ENCODE measurements at regions not wholly inside any gene's neighbourhood (a gene's known extent, or its start where the extent isn't known, plus 50 kb on each side); places are given as distances from the start of the nearest gene placed in this dataset.

DNA sequence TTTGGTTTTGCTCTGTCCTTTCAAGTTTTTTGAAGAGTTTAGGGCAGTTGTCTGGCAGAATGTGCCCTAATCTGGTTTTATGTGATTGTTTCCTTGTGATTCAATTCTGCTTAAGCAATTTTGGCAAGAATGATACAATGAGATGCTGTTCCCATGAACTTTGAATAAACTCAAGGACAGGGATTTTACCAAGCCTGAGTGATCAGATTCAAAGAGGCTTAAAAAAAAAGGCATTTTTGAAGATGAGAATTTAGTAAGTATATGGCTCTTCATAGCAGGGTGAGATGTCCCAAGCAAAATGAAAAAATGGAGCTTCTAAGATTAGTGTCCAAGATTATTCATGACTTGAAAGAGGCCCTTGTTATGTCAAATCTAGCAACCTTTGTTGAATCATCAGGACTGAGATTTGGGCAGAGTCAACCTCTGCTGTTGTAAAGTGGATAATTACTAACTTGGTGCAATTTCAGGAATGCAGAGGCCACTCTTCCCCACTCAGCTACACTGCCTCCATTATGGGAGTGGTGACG lies 180.6 kb upstream of the NUDT4 start:
- Mint-ChIP-seq H3K27ac (ENCODE audit: unreplicated experiment) (no peak overlapping the region), H3K4me3 (ENCODE audit: unreplicated experiment) (no peak overlapping the region), H3K9me3 (ENCODE audit: unreplicated experiment) (no peaks in the 10 kb centered on the region), H3K27me3 (ENCODE audit: unreplicated experiment) (no peaks in the 10 kb centered on the region), H3K36me3 (ENCODE audit: low read depth, unreplicated experiment) (no peaks in the 10 kb centered on the region), H3K4me1 (ENCODE audit: unreplicated experiment) (no peaks in the 10 kb centered on the region)
- no peak for DNase-seq (ENCODE audit: low spot score)
- TF ChIP-seq, protein P1, sequence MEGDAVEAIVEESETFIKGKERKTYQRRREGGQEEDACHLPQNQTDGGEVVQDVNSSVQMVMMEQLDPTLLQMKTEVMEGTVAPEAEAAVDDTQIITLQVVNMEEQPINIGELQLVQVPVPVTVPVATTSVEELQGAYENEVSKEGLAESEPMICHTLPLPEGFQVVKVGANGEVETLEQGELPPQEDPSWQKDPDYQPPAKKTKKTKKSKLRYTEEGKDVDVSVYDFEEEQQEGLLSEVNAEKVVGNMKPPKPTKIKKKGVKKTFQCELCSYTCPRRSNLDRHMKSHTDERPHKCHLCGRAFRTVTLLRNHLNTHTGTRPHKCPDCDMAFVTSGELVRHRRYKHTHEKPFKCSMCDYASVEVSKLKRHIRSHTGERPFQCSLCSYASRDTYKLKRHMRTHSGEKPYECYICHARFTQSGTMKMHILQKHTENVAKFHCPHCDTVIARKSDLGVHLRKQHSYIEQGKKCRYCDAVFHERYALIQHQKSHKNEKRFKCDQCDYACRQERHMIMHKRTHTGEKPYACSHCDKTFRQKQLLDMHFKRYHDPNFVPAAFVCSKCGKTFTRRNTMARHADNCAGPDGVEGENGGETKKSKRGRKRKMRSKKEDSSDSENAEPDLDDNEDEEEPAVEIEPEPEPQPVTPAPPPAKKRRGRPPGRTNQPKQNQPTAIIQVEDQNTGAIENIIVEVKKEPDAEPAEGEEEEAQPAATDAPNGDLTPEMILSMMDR (IDR thresholded peaks at IDR 0.05; ENCODE audit: unreplicated experiment) = no peak

DNA sequence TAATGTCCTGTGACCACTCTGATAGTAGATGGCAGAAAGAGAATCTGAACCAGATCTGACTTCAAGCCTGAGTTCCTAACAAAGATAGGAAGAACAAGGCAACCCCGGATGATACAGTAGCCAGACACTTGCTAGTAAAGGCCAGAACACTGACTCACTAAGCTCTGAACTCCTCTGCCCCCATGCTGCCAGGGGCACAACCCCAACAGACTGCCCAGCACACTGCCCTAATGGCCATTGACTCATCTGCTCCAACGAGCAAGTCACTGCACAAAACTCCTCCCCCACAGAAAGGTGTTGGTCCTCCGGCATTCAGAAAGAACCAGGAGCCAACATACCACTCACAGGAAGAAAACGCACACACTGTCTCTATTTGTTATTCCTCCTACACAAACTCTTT lies 179.6 kb upstream of the NUDT4 start:
- DNase-seq (ENCODE audit: low spot score) = no peak
- no peaks in the 10 kb centered on the region for H3K9me3 Mint-ChIP-seq (ENCODE audit: unreplicated experiment)
- H3K36me3 Mint-ChIP-seq (ENCODE audit: low read depth, unreplicated experiment) = no peaks in the 10 kb centered on the region
- H3K4me3 Mint-ChIP-seq (ENCODE audit: unreplicated experiment) = no peak overlapping the region
- no peaks in the 10 kb centered on the region for H3K27me3 Mint-ChIP-seq (ENCODE audit: unreplicated experiment)
- TF ChIP-seq, protein P1 (IDR thresholded peaks at IDR 0.05; ENCODE audit: unreplicated experiment) = no peak
- no peak overlapping the region for H3K27ac Mint-ChIP-seq (ENCODE audit: unreplicated experiment)
- H3K4me1 Mint-ChIP-seq (ENCODE audit: unreplicated experiment) = no peaks in the 10 kb centered on the region

GRCh38 chr12:93199831-93200236 lies 177.9 kb upstream of the NUDT4 start:
- H3K9me3 Mint-ChIP-seq (ENCODE audit: unreplicated experiment) = no peaks in the 10 kb centered on the region
- no peaks in the 10 kb centered on the region for H3K4me1 Mint-ChIP-seq (ENCODE audit: unreplicated experiment)
- no peak overlapping the region for H3K4me3 Mint-ChIP-seq (ENCODE audit: unreplicated experiment)
- DNase-seq (ENCODE audit: low spot score) = no peak
- H3K27me3 Mint-ChIP-seq (ENCODE audit: unreplicated experiment) = no peaks in the 10 kb centered on the region
- no peaks in the 10 kb centered on the region for H3K36me3 Mint-ChIP-seq (ENCODE audit: low read depth, unreplicated experiment)
- TF ChIP-seq, protein P1 (IDR thresholded peaks at IDR 0.05; ENCODE audit: unreplicated experiment) = no peak
- no peak overlapping the region for H3K27ac Mint-ChIP-seq (ENCODE audit: unreplicated experiment)

DNA sequence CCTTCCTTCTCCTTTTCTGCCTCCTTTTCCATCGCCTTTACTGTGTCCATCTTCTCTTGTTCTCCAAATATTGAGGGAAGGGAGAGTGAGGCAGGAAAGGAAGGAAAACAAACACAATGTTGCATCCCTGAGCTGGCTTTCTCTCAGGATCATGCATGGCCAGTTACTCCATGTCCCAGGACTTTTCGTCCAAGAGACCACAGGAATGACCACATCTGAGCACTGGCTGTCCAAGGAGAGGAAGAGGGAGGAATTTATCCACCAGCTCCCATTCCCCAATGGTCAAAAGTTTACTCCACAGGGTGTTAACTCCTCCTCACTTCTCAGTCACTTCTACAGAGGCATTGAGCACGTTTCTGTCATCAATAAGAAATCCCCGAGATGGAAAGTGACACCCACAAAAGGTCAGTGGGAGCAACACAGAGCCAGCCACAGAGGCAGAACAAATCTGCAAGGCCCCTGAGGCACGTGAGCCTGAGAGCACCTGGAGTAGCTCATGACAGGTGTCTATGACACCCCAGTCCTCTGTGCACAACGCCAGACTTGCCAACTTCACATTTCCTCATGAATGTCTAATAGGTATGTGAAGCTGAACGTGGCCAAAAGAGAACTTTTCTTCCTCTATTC lies 177.3 kb upstream of the NUDT4 start:
- Mint-ChIP-seq H3K27me3 (ENCODE audit: unreplicated experiment) (no peaks in the 10 kb centered on the region), H3K4me1 (ENCODE audit: unreplicated experiment) (no peaks in the 10 kb centered on the region), H3K9me3 (ENCODE audit: unreplicated experiment) (no peaks in the 10 kb centered on the region), H3K36me3 (ENCODE audit: low read depth, unreplicated experiment) (no peaks in the 10 kb centered on the region), H3K4me3 (ENCODE audit: unreplicated experiment) (no peak overlapping the region), H3K27ac (ENCODE audit: unreplicated experiment) (no peak overlapping the region)
- DNase-seq (ENCODE audit: low spot score) = no peak
- TF ChIP-seq, protein P1 (IDR thresholded peaks at IDR 0.05; ENCODE audit: unreplicated experiment) = no peak

- Mint-ChIP-seq H3K27me3 (ENCODE audit: unreplicated experiment) (no peaks in the 10 kb centered on the region), H3K4me1 (ENCODE audit: unreplicated experiment) (no peaks in the 10 kb centered on the region), H3K9me3 (ENCODE audit: unreplicated experiment) (no peaks in the 10 kb centered on the region), H3K4me3 (ENCODE audit: unreplicated experiment) (no peak overlapping the region), H3K36me3 (ENCODE audit: low read depth, unreplicated experiment) (no peaks in the 10 kb centered on the region), H3K27ac (ENCODE audit: unreplicated experiment) (no peak overlapping the region)
- no peak for DNase-seq (ENCODE audit: low spot score)
- TF ChIP-seq, protein P1 (IDR thresholded peaks at IDR 0.05; ENCODE audit: unreplicated experiment) = no peak
Measured at GRCh38 chr12:93201990-93202389, 175.7 kb upstream of the NUDT4 start.

Measured in endothelial cell (in vitro differentiated cells).